ENCODE measurements at regions not wholly inside any gene's neighbourhood (a gene's known extent, or its start where the extent isn't known, plus 50 kb on each side); places are given as distances from the start of the nearest gene placed in this dataset.

- TF ChIP-seq CTCF (tag by site-specific recombination; IDR thresholded peaks at IDR 0.05) (no peak), ZNF24 (tag by site-specific recombination; IDR thresholded peaks at IDR 0.05) (no peak), ZNF138 (tag by site-specific recombination; IDR thresholded peaks at IDR 0.05; ENCODE audit: borderline replicate concordance) (no peak), SETDB1 (IDR thresholded peaks at IDR 0.05; ENCODE audit: insufficient read length, low read length) (no peak), HOXA7 (CRISPR knock-in tag; IDR thresholded peaks at IDR 0.05; ENCODE audit: borderline replicate concordance) (no peak), PATZ1 (tag by site-specific recombination; IDR thresholded peaks at IDR 0.05) (no peak), ZNF23 (tag by site-specific recombination; IDR thresholded peaks at IDR 0.05; ENCODE audit: borderline replicate concordance) (no peak)
Measured at GRCh38 chr5:96546120-96546519, 113.1 kb upstream of the PCSK1 start.
